ENCODE measurements at regions not wholly inside any gene's neighbourhood (a gene's known extent, or its start where the extent isn't known, plus 50 kb on each side); places are given as distances from the start of the nearest gene placed in this dataset.

DNA sequence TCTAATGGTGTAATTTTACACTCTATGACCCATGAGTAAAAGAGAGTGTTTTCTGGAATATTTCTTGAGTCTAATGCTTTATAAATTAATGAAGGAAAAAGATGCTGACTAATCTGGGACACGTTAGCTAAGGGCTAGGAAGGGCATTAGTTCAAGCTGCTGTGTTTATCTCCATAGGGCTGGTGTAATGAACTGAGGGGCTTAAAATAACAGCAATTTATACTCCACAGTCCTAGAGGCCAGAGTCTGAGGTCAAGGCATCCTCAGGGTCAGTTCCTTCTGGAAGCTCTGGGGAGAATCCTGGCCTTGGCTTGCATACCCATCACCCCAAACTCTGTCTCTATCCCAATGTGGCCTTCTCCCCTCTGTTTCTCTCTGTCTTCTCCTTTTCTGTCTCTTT, 105.2 kb upstream of the PFKP start:
- Histone ChIP-seq H3K36me3 (no peaks in the 10 kb centered on the region), H3K27me3 (no peaks in the 10 kb centered on the region), H3K4me1 (no peaks in the 10 kb centered on the region), H3K9me3 (no peaks in the 10 kb centered on the region), H3K27ac (no peak overlapping the region), H3K4me3 (no peak overlapping the region)
- TF ChIP-seq POLR2A (IDR thresholded peaks at IDR 0.05): no peak
- TF ChIP-seq, protein P1, sequence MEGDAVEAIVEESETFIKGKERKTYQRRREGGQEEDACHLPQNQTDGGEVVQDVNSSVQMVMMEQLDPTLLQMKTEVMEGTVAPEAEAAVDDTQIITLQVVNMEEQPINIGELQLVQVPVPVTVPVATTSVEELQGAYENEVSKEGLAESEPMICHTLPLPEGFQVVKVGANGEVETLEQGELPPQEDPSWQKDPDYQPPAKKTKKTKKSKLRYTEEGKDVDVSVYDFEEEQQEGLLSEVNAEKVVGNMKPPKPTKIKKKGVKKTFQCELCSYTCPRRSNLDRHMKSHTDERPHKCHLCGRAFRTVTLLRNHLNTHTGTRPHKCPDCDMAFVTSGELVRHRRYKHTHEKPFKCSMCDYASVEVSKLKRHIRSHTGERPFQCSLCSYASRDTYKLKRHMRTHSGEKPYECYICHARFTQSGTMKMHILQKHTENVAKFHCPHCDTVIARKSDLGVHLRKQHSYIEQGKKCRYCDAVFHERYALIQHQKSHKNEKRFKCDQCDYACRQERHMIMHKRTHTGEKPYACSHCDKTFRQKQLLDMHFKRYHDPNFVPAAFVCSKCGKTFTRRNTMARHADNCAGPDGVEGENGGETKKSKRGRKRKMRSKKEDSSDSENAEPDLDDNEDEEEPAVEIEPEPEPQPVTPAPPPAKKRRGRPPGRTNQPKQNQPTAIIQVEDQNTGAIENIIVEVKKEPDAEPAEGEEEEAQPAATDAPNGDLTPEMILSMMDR (IDR thresholded peaks at IDR 0.05): no peak
- no peak for DNase-seq

- no peaks in the 10 kb centered on the region for H3K9me3 ChIP-seq
- no peak overlapping the region for H3K4me3 ChIP-seq
- no peak overlapping the region for H3K27ac ChIP-seq
- H3K27me3 ChIP-seq: no peaks in the 10 kb centered on the region
- TF ChIP-seq POLR2A (IDR thresholded peaks at IDR 0.05): no peak
- TF ChIP-seq, protein P1 (IDR thresholded peaks at IDR 0.05): no peak
- no peaks in the 10 kb centered on the region for H3K4me1 ChIP-seq
- no peak for DNase-seq
- H3K36me3 ChIP-seq: no peaks in the 10 kb centered on the region
These were observed 108.7 kb upstream of the PFKP start for GRCh38 chr10:2958659-2959058.

GRCh38 chr10:2957785-2958184, 109.6 kb upstream of the PFKP start:
- Histone ChIP-seq H3K4me3 (no peak overlapping the region), H3K36me3 (no peaks in the 10 kb centered on the region), H3K9me3 (no peaks in the 10 kb centered on the region), H3K4me1 (no peaks in the 10 kb centered on the region), H3K27me3 (no peaks in the 10 kb centered on the region), H3K27ac (no peak overlapping the region)
- no peak for DNase-seq
- no peak for TF ChIP-seq POLR2A (IDR thresholded peaks at IDR 0.05)
- TF ChIP-seq, protein P1 (IDR thresholded peaks at IDR 0.05): no peak

DNA sequence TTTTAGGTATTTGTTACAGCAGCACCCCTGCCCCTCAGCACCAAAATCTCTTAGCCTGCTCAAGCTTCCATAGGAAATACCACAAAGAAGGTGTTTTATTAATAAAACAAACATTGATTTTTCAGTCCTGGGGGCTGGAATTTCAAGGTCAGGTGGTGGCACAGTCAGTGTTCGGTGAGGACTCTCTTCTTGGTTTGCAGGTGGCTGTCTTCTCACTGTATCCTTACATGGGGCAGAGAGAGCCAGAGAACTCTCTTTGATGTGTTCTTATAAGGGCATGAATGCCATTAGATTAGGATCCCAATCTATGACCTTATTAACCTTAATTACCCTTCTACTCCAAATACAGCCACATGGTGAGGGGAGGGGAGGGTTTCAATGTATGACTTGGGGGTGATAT, 112.3 kb upstream of the PFKP start:
- no peaks in the 10 kb centered on the region for H3K36me3 ChIP-seq
- TF ChIP-seq, protein P1 (IDR thresholded peaks at IDR 0.05): no peak
- TF ChIP-seq POLR2A (IDR thresholded peaks at IDR 0.05): no peak
- no peaks in the 10 kb centered on the region for H3K9me3 ChIP-seq
- DNase-seq: no peak
- no peak overlapping the region for H3K4me3 ChIP-seq
- H3K4me1 ChIP-seq: no peaks in the 10 kb centered on the region
- no peaks in the 10 kb centered on the region for H3K27me3 ChIP-seq
- H3K27ac ChIP-seq: no peak overlapping the region

DNA sequence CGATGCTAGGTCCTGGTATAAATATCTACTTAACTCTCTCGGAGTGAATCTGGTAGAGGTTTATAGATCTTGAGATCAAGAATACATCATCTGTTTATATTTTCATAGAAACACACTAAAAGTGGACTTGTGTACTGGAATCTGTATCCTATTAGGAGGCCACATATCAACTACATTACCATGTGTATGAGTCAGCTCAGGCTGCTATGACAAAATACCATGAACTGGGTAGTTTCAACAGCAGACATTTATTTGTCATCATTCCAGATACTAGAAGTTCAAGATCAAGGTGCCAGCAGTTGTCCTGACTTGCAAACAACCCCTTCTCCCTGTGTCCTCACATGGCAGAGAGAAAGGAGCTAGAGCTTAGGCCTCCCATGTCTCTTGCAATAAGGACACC, 113.9 kb upstream of the PFKP start:
- H3K4me3 ChIP-seq: no peak overlapping the region
- no peak for DNase-seq

More for the DNA sequence above, 113.9 kb upstream of the PFKP start:
- Histone ChIP-seq H3K4me1 (no peaks in the 10 kb centered on the region), H3K27ac (no peak overlapping the region), H3K9me3 (no peaks in the 10 kb centered on the region), H3K36me3 (no peaks in the 10 kb centered on the region), H3K27me3 (no peaks in the 10 kb centered on the region)
- TF ChIP-seq, protein P1 (IDR thresholded peaks at IDR 0.05): no peak
- TF ChIP-seq POLR2A (IDR thresholded peaks at IDR 0.05): no peak
